ENCODE measurements at regions not wholly inside any gene's neighbourhood (a gene's known extent, or its start where the extent isn't known, plus 50 kb on each side); places are given as distances from the start of the nearest gene placed in this dataset.

DNA sequence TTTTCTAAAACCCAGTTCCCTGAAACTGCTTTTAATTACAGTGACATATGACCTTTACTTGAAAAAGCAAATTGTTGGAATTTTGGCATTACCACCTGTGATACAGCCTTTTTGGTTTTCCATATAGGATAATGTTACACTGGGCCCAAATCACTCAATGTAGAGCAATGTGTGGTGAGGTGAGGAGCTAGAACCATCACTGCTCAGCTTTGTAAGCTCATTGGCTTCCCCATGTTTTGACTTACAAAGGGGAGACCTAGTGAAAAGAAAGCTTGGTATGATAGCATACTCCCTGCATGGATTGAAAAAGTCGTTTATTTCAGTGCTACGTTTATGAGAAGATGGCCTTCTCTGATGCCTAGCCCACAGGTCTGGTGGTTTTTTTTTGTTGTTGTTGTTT is 470.4 kb upstream of the EPHA7 start:
- POLR2A ChIA-PET: no interaction called here
- CTCF ChIA-PET: no interaction called here
- no peak overlapping the region for H3K4me2 ChIP-seq (ENCODE audit: low read length)

DNA sequence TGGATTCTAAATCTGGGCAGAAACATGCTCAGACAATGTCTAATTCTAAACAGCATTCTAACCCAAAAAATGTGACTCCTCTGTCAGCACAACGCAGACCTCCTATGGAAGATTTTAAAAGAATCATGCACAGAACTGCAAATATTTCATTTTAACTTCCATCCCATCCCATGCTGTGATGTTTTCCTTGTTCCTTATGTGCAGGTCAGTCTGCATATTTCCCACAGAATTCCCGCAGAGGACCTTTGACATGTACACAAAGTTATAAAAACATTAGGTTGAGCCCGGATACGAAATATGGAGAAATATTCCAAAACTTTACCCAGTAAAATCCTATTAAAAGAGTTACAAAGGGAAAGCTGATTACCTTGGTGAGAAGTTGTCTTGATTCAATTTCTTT is 467.1 kb upstream of the EPHA7 start:
- Histone ChIP-seq H3K9me2 (ENCODE audit: insufficient read depth) (no peaks in the 10 kb centered on the region), H3K4me1 (ENCODE audit: control insufficient read depth in 1 of 2, insufficient read depth in 2 of 2, low read length in 2 of 2) (no peaks in the 10 kb centered on the region), H3K79me2 (ENCODE audit: insufficient read depth, low read length) (no peaks in the 10 kb centered on the region), H4K20me1 (ENCODE audit: insufficient read depth) (no peaks in the 10 kb centered on the region), H3K9ac (ENCODE audit: low read length) (no peak overlapping the region), H3K36me3 (ENCODE audit: control insufficient read depth in 1 of 2, insufficient read depth in 2 of 2, low read length in 2 of 2) (no peaks in the 10 kb centered on the region), H3K4me2 (ENCODE audit: low read length) (no peak overlapping the region), H3K9me3 (ENCODE audit: control insufficient read depth in 1 of 2, insufficient read depth in 1 of 2, low read depth in 1 of 2, low read length in 2 of 2) (no peaks in the 10 kb centered on the region; a peak in 1 of 4 replicates), H3K27me3 (ENCODE audit: insufficient read depth, low read length) (no peaks in the 10 kb centered on the region), H3K4me3 (replicated peaks in 1 of 2; ENCODE audit: low read depth in 1 of 2, low read length in 2 of 2) (no peak overlapping the region), H3K27ac (ENCODE audit: low read depth, low read length) (no peak overlapping the region), H2AFZ (ENCODE audit: low read depth, low read length, poor library complexity, severe bottlenecking) (no peak overlapping the region)
- ChIA-PET POLR2A (no interaction called here), RAD21 (ENCODE audit: low non-redundant PET in 1 of 2, low total read pairs in 2 of 2, uncharacterized antibody in 2 of 2, unreplicated experiment in 2 of 2) (no interaction called here), CTCF (no interaction called here)
- ATAC-seq: no peak
- no TSS peak for BruUV-seq (replicated peaks)
- intact Hi-C loops (cut with micrococcal nuclease): no loop called here
- no peak for TF ChIP-seq POLR2AphosphoS5 (IDR thresholded peaks at IDR 0.05; ENCODE audit: low read depth, low read length)
- DNase-seq (ENCODE audit: low read depth, low spot score): no peak

More for the DNA sequence above, 470.4 kb upstream of the EPHA7 start:
- H3K4me3 ChIP-seq (replicated peaks in 1 of 2; ENCODE audit: low read depth in 1 of 2, low read length in 2 of 2): no peak overlapping the region
- no peaks in the 10 kb centered on the region for H3K9me2 ChIP-seq (ENCODE audit: insufficient read depth)
- no peaks in the 10 kb centered on the region for H3K27me3 ChIP-seq (ENCODE audit: insufficient read depth, low read length)
- H3K79me2 ChIP-seq (ENCODE audit: insufficient read depth, low read length): no peaks in the 10 kb centered on the region
- no peak for ATAC-seq
- H2AFZ ChIP-seq (ENCODE audit: low read depth, low read length, poor library complexity, severe bottlenecking): no peak overlapping the region
- peaks cover 0 to 4% of the 10 kb centered on the region in 2 experiments; a peak in 1 of 4 replicates for H3K9me3 ChIP-seq (ENCODE audit: control insufficient read depth in 1 of 2, insufficient read depth in 1 of 2, low read depth in 1 of 2, low read length in 2 of 2)
- no peaks in the 10 kb centered on the region for H4K20me1 ChIP-seq (ENCODE audit: insufficient read depth)
- BruUV-seq (replicated peaks): no TSS peak
- no peaks in the 10 kb centered on the region for H3K36me3 ChIP-seq (ENCODE audit: control insufficient read depth in 1 of 2, insufficient read depth in 2 of 2, low read length in 2 of 2)
- TF ChIP-seq YY1 (IDR thresholded peaks at IDR 0.05; ENCODE audit: extremely low read depth, insufficient replicate concordance, low read depth, low read length): no peak
- TF ChIP-seq JUND (IDR thresholded peaks at IDR 0.05): no peak
- TF ChIP-seq, protein P1, sequence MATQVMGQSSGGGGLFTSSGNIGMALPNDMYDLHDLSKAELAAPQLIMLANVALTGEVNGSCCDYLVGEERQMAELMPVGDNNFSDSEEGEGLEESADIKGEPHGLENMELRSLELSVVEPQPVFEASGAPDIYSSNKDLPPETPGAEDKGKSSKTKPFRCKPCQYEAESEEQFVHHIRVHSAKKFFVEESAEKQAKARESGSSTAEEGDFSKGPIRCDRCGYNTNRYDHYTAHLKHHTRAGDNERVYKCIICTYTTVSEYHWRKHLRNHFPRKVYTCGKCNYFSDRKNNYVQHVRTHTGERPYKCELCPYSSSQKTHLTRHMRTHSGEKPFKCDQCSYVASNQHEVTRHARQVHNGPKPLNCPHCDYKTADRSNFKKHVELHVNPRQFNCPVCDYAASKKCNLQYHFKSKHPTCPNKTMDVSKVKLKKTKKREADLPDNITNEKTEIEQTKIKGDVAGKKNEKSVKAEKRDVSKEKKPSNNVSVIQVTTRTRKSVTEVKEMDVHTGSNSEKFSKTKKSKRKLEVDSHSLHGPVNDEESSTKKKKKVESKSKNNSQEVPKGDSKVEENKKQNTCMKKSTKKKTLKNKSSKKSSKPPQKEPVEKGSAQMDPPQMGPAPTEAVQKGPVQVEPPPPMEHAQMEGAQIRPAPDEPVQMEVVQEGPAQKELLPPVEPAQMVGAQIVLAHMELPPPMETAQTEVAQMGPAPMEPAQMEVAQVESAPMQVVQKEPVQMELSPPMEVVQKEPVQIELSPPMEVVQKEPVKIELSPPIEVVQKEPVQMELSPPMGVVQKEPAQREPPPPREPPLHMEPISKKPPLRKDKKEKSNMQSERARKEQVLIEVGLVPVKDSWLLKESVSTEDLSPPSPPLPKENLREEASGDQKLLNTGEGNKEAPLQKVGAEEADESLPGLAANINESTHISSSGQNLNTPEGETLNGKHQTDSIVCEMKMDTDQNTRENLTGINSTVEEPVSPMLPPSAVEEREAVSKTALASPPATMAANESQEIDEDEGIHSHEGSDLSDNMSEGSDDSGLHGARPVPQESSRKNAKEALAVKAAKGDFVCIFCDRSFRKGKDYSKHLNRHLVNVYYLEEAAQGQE (IDR thresholded peaks at IDR 0.05; ENCODE audit: low read depth): no peak
- TF ChIP-seq FOSL1 (IDR thresholded peaks at IDR 0.05; ENCODE audit: low read depth): no peak
- RAD21 ChIA-PET (ENCODE audit: low non-redundant PET in 1 of 2, low total read pairs in 2 of 2, uncharacterized antibody in 2 of 2, unreplicated experiment in 2 of 2): no interaction called here
- H3K9ac ChIP-seq (ENCODE audit: low read length): no peak overlapping the region
- intact Hi-C loops (cut with micrococcal nuclease): no loop called here
- no peak overlapping the region for H3K27ac ChIP-seq (ENCODE audit: low read depth, low read length)
- DNase-seq (ENCODE audit: low read depth, low spot score): no peak
- no peaks in the 10 kb centered on the region for H3K4me1 ChIP-seq (ENCODE audit: control insufficient read depth in 1 of 2, insufficient read depth in 2 of 2, low read length in 2 of 2)

Measured in HCT116 (cell line).